GM11168 (cell line): ENCODE measurements at regions not wholly inside any gene's neighbourhood (a gene's known extent, or its start where the extent isn't known, plus 50 kb on each side); places are given as distances from the start of the nearest gene placed in this dataset.
"Not testable (repeated sequence)": the region's sequence is repeated elsewhere in the genome, so short reads cannot be mapped to it uniquely, and the experiment has no call there.

Experiments used
- in situ Hi-C: fragments of 300-500 bp; cut with MboI; formaldehyde crosslinking; loops from one replicate; pipeline ENCODE4 v1.12.0; 2022; ENCODE audit warnings: low sequenced_read_pairs; ENCODE audit not compliant: unreplicated experiment

DNA sequence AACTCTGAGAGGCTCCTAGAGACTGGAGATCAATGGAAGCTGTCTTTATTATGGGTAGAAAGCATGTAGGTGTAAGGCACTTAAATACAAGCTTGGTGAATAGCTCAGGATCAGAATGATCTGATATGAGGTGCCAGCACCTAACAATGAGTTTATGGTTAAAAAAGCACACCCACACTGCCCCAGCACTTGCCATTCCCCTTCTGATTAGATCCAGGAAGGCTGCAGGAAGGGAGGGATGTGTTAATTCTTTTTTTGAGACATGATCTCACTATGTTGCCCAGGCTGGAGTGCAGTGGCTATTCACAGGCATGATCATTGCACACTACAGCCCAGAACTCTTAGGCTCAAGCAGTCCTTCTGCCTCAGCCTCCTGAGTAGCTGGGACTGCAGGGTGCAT is 71.8 kb upstream of the IVNS1ABP start:
- in situ Hi-C loops: no loop called here

- in situ Hi-C loops: no loop called here
Observed at GRCh38 chr1:185388346-185388745, 71.3 kb upstream of the IVNS1ABP start.

GRCh38 chr1:185385991-185386390 is 68.9 kb upstream of the IVNS1ABP start:
- in situ Hi-C loops: no loop called here

DNA sequence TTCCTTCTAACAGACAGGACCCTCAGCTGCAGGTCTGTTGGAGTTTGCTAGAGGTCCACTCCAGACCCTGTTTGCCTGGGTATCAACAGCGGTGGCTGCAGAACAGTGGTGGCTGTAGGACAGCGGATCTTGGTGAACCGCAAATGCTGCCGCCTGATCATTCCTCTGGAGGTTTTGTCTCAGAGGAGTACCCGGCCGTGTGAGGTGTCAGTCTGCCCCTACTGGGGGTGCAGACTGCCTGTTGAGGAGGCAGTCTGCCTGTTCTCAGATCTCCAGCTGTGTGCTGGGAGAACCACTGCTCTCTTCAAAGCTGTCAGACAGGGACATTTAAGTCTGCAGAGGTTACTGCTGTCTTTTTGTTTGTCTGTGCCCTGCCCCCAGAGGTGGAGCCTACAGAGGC is 66.8 kb upstream of the IVNS1ABP start:
- in situ Hi-C loops: not testable (repeated sequence)

DNA sequence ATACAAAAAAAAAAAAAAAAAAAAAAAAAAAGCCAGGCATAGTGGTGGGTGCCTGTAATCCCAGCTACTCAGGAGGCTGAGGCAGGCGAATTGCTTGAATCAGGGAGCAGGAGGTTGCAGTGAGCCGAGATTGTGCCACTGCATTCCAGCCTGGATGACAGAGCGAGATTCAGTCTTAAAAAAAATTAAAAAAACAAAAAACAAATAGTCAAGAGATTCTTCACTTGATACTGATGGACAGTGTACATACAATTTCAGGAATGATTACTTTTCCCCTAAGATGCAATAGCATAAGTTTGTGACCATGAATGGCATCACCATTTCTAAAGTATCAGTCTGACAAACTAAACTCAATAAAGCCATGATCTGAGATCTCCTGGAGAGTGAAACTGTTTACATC is 60.8 kb upstream of the IVNS1ABP start:
- in situ Hi-C loops: no loop called here

GRCh38 chr1:185376840-185377635 is 60.0 kb upstream of the IVNS1ABP start:
- in situ Hi-C loops: no loop called here

DNA sequence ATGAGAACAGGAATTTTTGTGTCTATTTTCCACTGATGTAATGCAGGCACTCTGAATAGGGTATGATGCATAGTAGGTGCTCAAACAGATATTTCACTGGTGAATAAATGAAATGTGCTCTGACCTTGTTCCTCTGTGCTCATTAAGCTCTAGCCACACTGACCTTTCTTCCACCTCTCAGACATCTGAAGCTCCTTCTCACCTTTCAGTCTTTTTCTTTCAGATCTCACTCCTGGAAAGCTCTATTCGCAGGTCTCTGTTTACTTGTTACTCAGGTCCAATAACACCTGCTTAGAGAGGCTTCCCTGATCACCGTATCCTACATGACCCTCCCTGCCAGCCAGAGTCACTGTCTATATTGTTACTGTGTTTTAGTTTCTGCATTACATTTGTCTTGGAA is 59.2 kb upstream of the IVNS1ABP start:
- in situ Hi-C loops: no loop called here

DNA sequence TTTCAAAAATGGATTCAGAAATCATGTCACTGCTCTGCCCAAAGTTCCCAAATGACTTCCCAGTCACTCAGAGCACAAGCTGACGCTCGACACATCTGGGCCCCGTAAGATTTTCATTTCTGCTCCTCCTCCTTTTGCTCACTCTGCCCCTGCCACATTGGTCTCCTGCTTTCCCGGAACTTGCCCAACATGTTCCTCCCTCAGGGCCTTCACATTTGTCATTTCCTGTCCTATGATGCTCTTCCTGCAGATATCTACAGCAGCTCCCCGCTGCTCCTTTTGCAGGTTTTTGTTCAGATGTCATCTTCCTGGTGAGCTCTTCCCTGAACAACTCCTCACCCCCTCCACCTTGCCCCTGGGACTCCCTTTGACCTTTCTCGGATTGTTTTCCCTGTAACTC is 58.5 kb upstream of the IVNS1ABP start:
- in situ Hi-C loops: no loop called here

GRCh38 chr1:185373813-185374529 is 56.9 kb upstream of the IVNS1ABP start:
- in situ Hi-C loops: no loop called here

DNA sequence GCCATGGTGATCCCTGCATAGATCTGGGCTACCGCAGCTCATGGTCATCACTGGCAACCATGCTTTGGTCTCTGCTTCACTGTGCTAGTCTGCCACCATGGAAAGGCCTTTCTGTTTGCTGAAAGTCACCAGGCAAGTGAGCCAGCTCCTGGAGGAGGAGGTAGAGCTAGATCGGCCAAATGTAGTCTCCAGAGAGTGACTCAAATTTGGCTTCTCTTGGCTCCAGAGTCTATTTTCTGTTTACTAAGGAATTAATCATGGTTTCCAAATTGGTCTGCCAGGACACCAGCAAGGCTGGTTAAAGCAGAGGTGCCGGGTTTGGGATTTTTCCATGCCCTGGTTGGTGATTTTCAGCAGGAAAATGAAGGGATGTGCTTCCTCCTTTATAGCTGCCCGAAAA is 52.7 kb upstream of the IVNS1ABP start:
- in situ Hi-C loops: no loop called here

GRCh38 chr1:185368913-185369491 is 52.0 kb upstream of the IVNS1ABP start:
- in situ Hi-C loops: no loop called here

GRCh38 chr1:185368313-185368855 is 51.3 kb upstream of the IVNS1ABP start:
- in situ Hi-C loops: no loop called here

DNA sequence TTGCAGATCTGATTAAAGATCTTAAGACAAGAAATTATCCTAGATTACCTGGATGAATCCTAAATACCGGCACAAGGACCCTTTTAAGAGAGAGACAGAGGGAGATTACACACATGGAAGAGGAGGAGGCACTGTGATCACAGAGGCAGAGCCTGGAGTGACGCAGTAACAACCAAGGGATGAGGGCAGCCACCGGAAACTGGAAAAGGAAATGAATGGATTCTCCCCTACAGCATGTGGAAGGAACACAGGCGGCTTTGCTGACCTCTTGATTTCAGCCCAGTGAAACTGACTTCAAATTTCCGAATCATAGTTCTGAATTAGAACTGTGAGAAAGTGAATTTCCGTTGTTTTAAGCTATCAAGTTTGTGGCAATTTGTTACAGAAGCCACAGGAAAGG is 50.2 kb upstream of the IVNS1ABP start:
- in situ Hi-C loops: no loop called here
